ENCODE measurements at regions not wholly inside any gene's neighbourhood (a gene's known extent, or its start where the extent isn't known, plus 50 kb on each side); places are given as distances from the start of the nearest gene placed in this dataset.
A peak's percentile ranks its signal among the peaks of the same experiment; 100 is the strongest.

- Histone ChIP-seq H3K4me3 (ENCODE audit: low read length) (no peak overlapping the region), H3K36me3 (ENCODE audit: control insufficient read depth, low read length) (no peaks in the 10 kb centered on the region), H3K4me1 (ENCODE audit: control insufficient read depth, low read length) (no peaks in the 10 kb centered on the region), H3F3A (ENCODE audit: control insufficient read depth, insufficient read depth) (no peaks in the 10 kb centered on the region), H3K27me3 (ENCODE audit: control insufficient read depth, low read length) (no peaks in the 10 kb centered on the region), H3K4me2 (ENCODE audit: low read length) (no peak overlapping the region), H3K27ac (ENCODE audit: low read depth, low read length) (no peak overlapping the region), H3K9me2 (replicated peaks; ENCODE audit: control insufficient read depth, low read length) (no peaks in the 10 kb centered on the region), H3K79me2 (ENCODE audit: control insufficient read depth, low read length) (no peaks in the 10 kb centered on the region), H4K20me1 (ENCODE audit: control insufficient read depth, insufficient read depth, low read depth, low read length) (no peaks in the 10 kb centered on the region), H3K9me3 (ENCODE audit: control insufficient read depth, insufficient read depth, low read length) (0 out of 2 replicates have a peak, but pooled peaks cover 3% of the 10 kb centered on the region)
- TF ChIP-seq EZH2phosphoT487 (IDR thresholded peaks at IDR 0.05; ENCODE audit: borderline replicate concordance, low read length) (no peak), CTCF (IDR thresholded peaks at IDR 0.05; ENCODE audit: low read depth, low read length, poor library complexity, severe bottlenecking) (peak; percentile 34)
Observed at GRCh38 chr18:43170586-43170985, 55.1 kb upstream of the RIT2 start.
